GM23338 (cell line): ENCODE measurements at regions not wholly inside any gene's neighbourhood (a gene's known extent, or its start where the extent isn't known, plus 50 kb on each side); places are given as distances from the start of the nearest gene placed in this dataset.

ENCODE experiments used
- ATAC-seq: fragments of 200-7000 bp; cut with Tn5 transposase; 3 replicates; pipeline ENCODE4 v1.9.1; 2020
- DNase-seq: peaks from one replicate; pipeline ENCODE4 v3.0.0-alpha.2; 2015; ENCODE audit warnings: low spot score
- H2AFZ ChIP-seq: fragments of 200-600 bp; sonication (generic); 2 replicates; pipeline ENCODE4 v1.8.0; 2016; ENCODE audit warnings: antibody characterized with exemption, mild to moderate bottlenecking, moderate library complexity
- H3F3A ChIP-seq: fragments of 200-600 bp; sonication (generic); replicated peaks from 2 replicates; pipeline ENCODE4 v1.8.0; 2017; ENCODE audit warnings: antibody characterized with exemption, mixed run types, low read depth
- H3K27ac ChIP-seq: fragments of 200-600 bp; sonication (generic); 2 replicates; pipeline ENCODE4 v1.6.1; 2016; ENCODE audit warnings: low read depth
- H3K27me3 ChIP-seq: fragments of 200-600 bp; sonication (generic); 2 replicates; pipeline ENCODE4 v1.8.0; 2016; ENCODE audit warnings: mild to moderate bottlenecking, mixed run types, moderate library complexity; ENCODE audit not compliant: insufficient read depth
- H3K36me3 ChIP-seq: fragments of 200-600 bp; sonication (generic); 2 replicates; pipeline ENCODE4 v1.8.0; 2016; ENCODE audit warnings: mild to moderate bottlenecking; ENCODE audit not compliant: insufficient read depth
- H3K4me1 ChIP-seq: fragments of 200-600 bp; sonication (generic); 2 replicates; pipeline ENCODE4 v1.8.0; 2016; ENCODE audit warnings: mild to moderate bottlenecking, moderate library complexity; ENCODE audit not compliant: insufficient read depth
- H3K4me2 ChIP-seq: fragments of 200-600 bp; sonication (generic); 2 replicates; pipeline ENCODE4 v1.7.1; 2017; ENCODE audit warnings: mixed run types
- H3K4me3 ChIP-seq: fragments of 200-600 bp; sonication (generic); 2 replicates; pipeline ENCODE4 v1.6.1; 2016; ENCODE audit warnings: mixed run types
- H3K79me2 ChIP-seq: fragments of 200-600 bp; sonication (generic); replicated peaks from 2 replicates; pipeline ENCODE4 v1.8.0; 2017; ENCODE audit warnings: mild to moderate bottlenecking; ENCODE audit not compliant: insufficient read depth
- H3K9me2 ChIP-seq: fragments of 200-600 bp; sonication (generic); 2 replicates; pipeline ENCODE4 v1.8.0; 2017; ENCODE audit not compliant: insufficient read depth
- H4K20me1 ChIP-seq: fragments of 200-600 bp; sonication (generic); replicated peaks from 2 replicates; pipeline ENCODE4 v1.8.0; 2017; ENCODE audit warnings: mild to moderate bottlenecking; ENCODE audit not compliant: insufficient read depth
- H3K27ac Mint-ChIP-seq: 2 replicates; pipeline ENCODE4 v1.8.0; 2020; ENCODE audit warnings: inconsistent platforms, mild to moderate bottlenecking, moderate library complexity, mixed read lengths
- H3K27me3 Mint-ChIP-seq: 3 replicates; pipeline ENCODE4 v1.8.0; 2022; ENCODE audit warnings: low read depth, mild to moderate bottlenecking, moderate library complexity, mixed read lengths, inconsistent platforms; ENCODE audit not compliant: insufficient read depth, poor library complexity
- H3K36me3 Mint-ChIP-seq: 3 replicates; pipeline ENCODE4 v1.8.0; 2021; ENCODE audit warnings: low read depth, mild to moderate bottlenecking, inconsistent platforms, moderate library complexity, mixed read lengths
- H3K4me1 Mint-ChIP-seq: 3 replicates; pipeline ENCODE4 v1.8.0; 2020; ENCODE audit warnings: mild to moderate bottlenecking, inconsistent platforms, mixed read lengths
- H3K4me3 Mint-ChIP-seq: 3 replicates; pipeline ENCODE4 v1.8.0; 2021; ENCODE audit warnings: moderate library complexity, mild to moderate bottlenecking, inconsistent platforms, mixed read lengths
- H3K9me3 Mint-ChIP-seq: 3 replicates; pipeline ENCODE4 v1.8.0; 2020; ENCODE audit warnings: moderate library complexity, mild to moderate bottlenecking, inconsistent platforms, mixed read lengths
- ETS1 ChIP-seq: IDR thresholded peaks from 2 replicates; pipeline ENCODE4 v1.6.1; 2016; ENCODE audit warnings: antibody characterized with exemption
- JUNB ChIP-seq: IDR thresholded peaks from one replicate; pipeline ENCODE4 v1.6.1; 2016; ENCODE audit warnings: antibody characterized with exemption; ENCODE audit not compliant: unreplicated experiment
- NANOG ChIP-seq: IDR thresholded peaks from 2 replicates; pipeline ENCODE4 v1.6.1; 2016; ENCODE audit warnings: antibody characterized with exemption, borderline replicate concordance
- POLR2AphosphoS5 ChIP-seq: IDR thresholded peaks from 2 replicates; pipeline ENCODE4 v1.6.1; 2016; ENCODE audit warnings: antibody characterized with exemption, low read depth
- STAT1 ChIP-seq: IDR thresholded peaks from one replicate; pipeline ENCODE4 v1.6.1; 2016; ENCODE audit warnings: antibody characterized with exemption; ENCODE audit not compliant: unreplicated experiment
- ZNF114 ChIP-seq: fragments of 250-450 bp; sonication (Bioruptor Pico); IDR thresholded peaks from 2 replicates; pipeline ENCODE4 v1.5.0; 2020; ENCODE audit warnings: mild to moderate bottlenecking, moderate library complexity
- ZNF331 ChIP-seq: fragments of 250-450 bp; sonication (Bioruptor Pico); IDR thresholded peaks from 2 replicates; pipeline ENCODE4 v1.5.0; 2020; ENCODE audit warnings: low read depth, mild to moderate bottlenecking, moderate library complexity
- ZNF462 ChIP-seq: fragments of 250-450 bp; sonication (Bioruptor Pico); IDR thresholded peaks from 2 replicates; pipeline ENCODE4 v1.5.0; 2020; ENCODE audit warnings: mild to moderate bottlenecking, moderate library complexity

GRCh38 chr2:128746356-128746755 lies 427.7 kb upstream of the HS6ST1 start:
- Histone ChIP-seq H4K20me1 (no peaks in the 10 kb centered on the region), H3K27ac (no peak overlapping the region)

GRCh38 chr2:128748336-128748735 lies 429.7 kb upstream of the HS6ST1 start:
- no peaks in the 10 kb centered on the region for H3F3A ChIP-seq
- H3K36me3 ChIP-seq, result no peaks in the 10 kb centered on the region
- ATAC-seq (no peak), DNase-seq (no peak)
- no peak overlapping the region for H3K4me3 Mint-ChIP-seq
- peaks cover 2% of the 10 kb centered on the region; the same call in 1 of the 2 replicates for H3K9me2 ChIP-seq
- H3K27me3 ChIP-seq, result no peaks in the 10 kb centered on the region
- no peak overlapping the region for H3K27ac Mint-ChIP-seq
- no peaks in the 10 kb centered on the region for H4K20me1 ChIP-seq
- no peaks in the 10 kb centered on the region for H3K36me3 Mint-ChIP-seq
- no peaks in the 10 kb centered on the region for H3K79me2 ChIP-seq
- no peaks in the 10 kb centered on the region for H3K9me3 Mint-ChIP-seq
- no peak overlapping the region for H3K27ac ChIP-seq
- H3K4me3 ChIP-seq, result no peak overlapping the region
- H3K27me3 Mint-ChIP-seq, result peaks cover 2% of the 10 kb centered on the region
- TF ChIP-seq NANOG (no peak), STAT1 (no peak), POLR2AphosphoS5 (no peak), ETS1 (no peak), JUNB (no peak)
- H3K4me1 Mint-ChIP-seq, result peaks cover 8% of the 10 kb centered on the region
- H2AFZ ChIP-seq, result peak overlapping the region; percentile 83
- peaks cover 8% of the 10 kb centered on the region for H3K4me1 ChIP-seq
- H3K4me2 ChIP-seq, result no peak overlapping the region

More at GRCh38 chr2:128746356-128746755, 427.7 kb upstream of the HS6ST1 start:
- no peaks in the 10 kb centered on the region for H3K79me2 ChIP-seq
- H3K27me3 Mint-ChIP-seq, result peaks cover 2% of the 10 kb centered on the region
- no peak overlapping the region for H3K4me2 ChIP-seq
- no peak overlapping the region for H3K27ac Mint-ChIP-seq
- no peaks in the 10 kb centered on the region for H3K9me2 ChIP-seq
- no peak for DNase-seq
- no peaks in the 10 kb centered on the region for H3K4me1 ChIP-seq
- H3K4me1 Mint-ChIP-seq, result 0 out of 3 replicates have a peak, but pooled peaks cover 3% of the 10 kb centered on the region
- no peaks in the 10 kb centered on the region for H3K36me3 Mint-ChIP-seq
- no peak for ATAC-seq
- H3K36me3 ChIP-seq, result no peaks in the 10 kb centered on the region
- no peaks in the 10 kb centered on the region for H3F3A ChIP-seq
- no peaks in the 10 kb centered on the region for H3K27me3 ChIP-seq
- no peak overlapping the region for H3K4me3 ChIP-seq
- H2AFZ ChIP-seq, result no peak overlapping the region
- no peak overlapping the region for H3K4me3 Mint-ChIP-seq
- no peak for TF ChIP-seq ZNF114 (CRISPR knock-in tag)
- TF ChIP-seq ZNF331 (CRISPR knock-in tag), result no peak
- no peaks in the 10 kb centered on the region for H3K9me3 Mint-ChIP-seq

GRCh38 chr2:128748835-128749605 lies 430.4 kb upstream of the HS6ST1 start:
- H3K9me3 Mint-ChIP-seq, result no peaks in the 10 kb centered on the region
- Histone ChIP-seq H3K27me3 (no peaks in the 10 kb centered on the region), H2AFZ (peak overlapping the region; percentile 83; the same call in 1 of the 2 replicates)
- no peak for TF ChIP-seq ETS1
- no peak for TF ChIP-seq ZNF462 (CRISPR knock-in tag)
- no peak for TF ChIP-seq STAT1

More at GRCh38 chr2:128748835-128749605, 430.4 kb upstream of the HS6ST1 start:
- Histone ChIP-seq H3K4me2 (no peak overlapping the region), H3K9me2 (peaks cover 2% of the 10 kb centered on the region; the same call in 1 of the 2 replicates), H3K27ac (no peak overlapping the region), H3K79me2 (no peaks in the 10 kb centered on the region), H4K20me1 (no peaks in the 10 kb centered on the region), H3K36me3 (no peaks in the 10 kb centered on the region), H3F3A (no peaks in the 10 kb centered on the region), H3K4me3 (no peak overlapping the region), H3K4me1 (peaks cover 14% of the 10 kb centered on the region)
- no peak overlapping the region for H3K4me3 Mint-ChIP-seq
- H3K27me3 Mint-ChIP-seq, result peaks cover 6% of the 10 kb centered on the region
- no peak overlapping the region for H3K27ac Mint-ChIP-seq
- H3K4me1 Mint-ChIP-seq, result peaks cover 15% of the 10 kb centered on the region
- no peaks in the 10 kb centered on the region for H3K36me3 Mint-ChIP-seq
- DNase-seq (no peak), ATAC-seq (no peak)
